ENCODE measurements at regions not wholly inside any gene's neighbourhood (a gene's known extent, or its start where the extent isn't known, plus 50 kb on each side); places are given as distances from the start of the nearest gene placed in this dataset.

DNA sequence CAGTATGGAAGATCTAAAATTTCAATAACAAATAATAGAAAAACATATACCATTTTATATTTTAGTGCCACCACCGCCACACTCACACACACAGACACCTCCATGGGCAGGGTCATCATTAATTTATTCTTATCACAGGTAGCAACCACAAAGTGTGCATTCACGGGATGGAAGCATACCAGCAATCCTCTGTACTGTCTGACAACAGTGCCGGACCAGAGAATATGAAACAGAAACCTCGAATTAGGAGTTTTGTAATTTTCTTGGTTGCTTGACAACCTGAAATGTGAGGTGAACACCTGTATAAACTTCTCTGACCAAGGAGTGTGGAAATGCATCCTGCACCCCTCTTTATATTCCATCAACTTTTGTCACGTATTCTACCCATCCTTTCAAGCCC, 213.9 kb upstream of the KCNIP4 start:
- CTCF ChIA-PET: no interaction called here
- Histone ChIP-seq H4K20me1 (replicated peaks; ENCODE audit: control insufficient read depth, extremely low read depth, insufficient read depth, low read length) (no peaks in the 10 kb centered on the region), H3K79me2 (ENCODE audit: control insufficient read depth, insufficient read depth, low read length) (no peaks in the 10 kb centered on the region), H3K9me1 (replicated peaks; ENCODE audit: control insufficient read depth, extremely low read depth, insufficient read depth, low read length) (no peaks in the 10 kb centered on the region), H3K4me2 (ENCODE audit: insufficient read depth, low read length) (no peak overlapping the region), H3K27me3 (ENCODE audit: control insufficient read depth in 2 of 2, insufficient read depth in 2 of 2, low read length in 2 of 2) (no peaks in the 10 kb centered on the region), H3K36me3 (ENCODE audit: control insufficient read depth in 2 of 2, extremely low read depth in 1 of 2, insufficient read depth in 2 of 2, low read length in 2 of 2) (no peaks in the 10 kb centered on the region), H3K4me1 (ENCODE audit: control insufficient read depth, extremely low read depth, insufficient read depth, low read length) (no peaks in the 10 kb centered on the region), H3K27ac (ENCODE audit: insufficient read depth, low read depth, low read length) (no peak overlapping the region), H2AFZ (ENCODE audit: low read depth, low read length) (no peak overlapping the region), H3K9me3 (replicated peaks; ENCODE audit: control insufficient read depth, insufficient read depth, low read length) (no peaks in the 10 kb centered on the region), H3K9ac (replicated peaks; ENCODE audit: extremely low read depth, insufficient read depth, low read length) (no peak overlapping the region), H3K4me3 (replicated peaks in 1 of 3; ENCODE audit: insufficient read depth in 1 of 3, low read depth in 1 of 3, low read length in 3 of 3) (no peak overlapping the region)
- POLR2A ChIA-PET: no interaction called here
- dilution Hi-C loops (cut with MboI; ENCODE audit: extremely low pct_ligation_motif_present, low sequenced_read_pairs) (no loop called here), intact Hi-C loops (cut with micrococcal nuclease) (no loop called here)
- FAIRE-seq: no peak
- no peak for DNase-seq (ENCODE audit: low read depth, low spot score)
- BruUV-seq (replicated peaks): no TSS peak
- TF ChIP-seq POLR2A (IDR thresholded peaks at IDR 0.05; ENCODE audit: low read depth, low read length) (no peak), GATA2 (IDR thresholded peaks at IDR 0.05; ENCODE audit: insufficient read depth, insufficient read length, low read depth, low read length) (no peak), JUN (IDR thresholded peaks at IDR 0.05; ENCODE audit: borderline replicate concordance, insufficient read depth, insufficient read length, low read depth) (no peak), POLR2AphosphoS5 (IDR thresholded peaks at IDR 0.05; ENCODE audit: insufficient read depth, low read depth, low read length) (no peak), EZH2 (IDR thresholded peaks at IDR 0.05; ENCODE audit: borderline replicate concordance, low read depth, low read length, severe bottlenecking) (no peak), MYC (IDR thresholded peaks at IDR 0.05; ENCODE audit: low read depth, low read length) (no peak), MAX (IDR thresholded peaks at IDR 0.05; ENCODE audit: insufficient read depth, insufficient read length) (no peak), FOS (IDR thresholded peaks at IDR 0.05; ENCODE audit: borderline replicate concordance, insufficient read depth, low read length) (no peak)
- TF ChIP-seq, protein P1, sequence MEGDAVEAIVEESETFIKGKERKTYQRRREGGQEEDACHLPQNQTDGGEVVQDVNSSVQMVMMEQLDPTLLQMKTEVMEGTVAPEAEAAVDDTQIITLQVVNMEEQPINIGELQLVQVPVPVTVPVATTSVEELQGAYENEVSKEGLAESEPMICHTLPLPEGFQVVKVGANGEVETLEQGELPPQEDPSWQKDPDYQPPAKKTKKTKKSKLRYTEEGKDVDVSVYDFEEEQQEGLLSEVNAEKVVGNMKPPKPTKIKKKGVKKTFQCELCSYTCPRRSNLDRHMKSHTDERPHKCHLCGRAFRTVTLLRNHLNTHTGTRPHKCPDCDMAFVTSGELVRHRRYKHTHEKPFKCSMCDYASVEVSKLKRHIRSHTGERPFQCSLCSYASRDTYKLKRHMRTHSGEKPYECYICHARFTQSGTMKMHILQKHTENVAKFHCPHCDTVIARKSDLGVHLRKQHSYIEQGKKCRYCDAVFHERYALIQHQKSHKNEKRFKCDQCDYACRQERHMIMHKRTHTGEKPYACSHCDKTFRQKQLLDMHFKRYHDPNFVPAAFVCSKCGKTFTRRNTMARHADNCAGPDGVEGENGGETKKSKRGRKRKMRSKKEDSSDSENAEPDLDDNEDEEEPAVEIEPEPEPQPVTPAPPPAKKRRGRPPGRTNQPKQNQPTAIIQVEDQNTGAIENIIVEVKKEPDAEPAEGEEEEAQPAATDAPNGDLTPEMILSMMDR (IDR thresholded peaks at IDR 0.05; ENCODE audit: extremely low read depth in 1 of 2, insufficient read depth in 1 of 2, low read depth in 1 of 2, low read length in 2 of 2): no peak

Measured in endothelial cell of umbilical vein (primary cell).